ENCODE measurements at regions not wholly inside any gene's neighbourhood (a gene's known extent, or its start where the extent isn't known, plus 50 kb on each side); places are given as distances from the start of the nearest gene placed in this dataset.

DNA sequence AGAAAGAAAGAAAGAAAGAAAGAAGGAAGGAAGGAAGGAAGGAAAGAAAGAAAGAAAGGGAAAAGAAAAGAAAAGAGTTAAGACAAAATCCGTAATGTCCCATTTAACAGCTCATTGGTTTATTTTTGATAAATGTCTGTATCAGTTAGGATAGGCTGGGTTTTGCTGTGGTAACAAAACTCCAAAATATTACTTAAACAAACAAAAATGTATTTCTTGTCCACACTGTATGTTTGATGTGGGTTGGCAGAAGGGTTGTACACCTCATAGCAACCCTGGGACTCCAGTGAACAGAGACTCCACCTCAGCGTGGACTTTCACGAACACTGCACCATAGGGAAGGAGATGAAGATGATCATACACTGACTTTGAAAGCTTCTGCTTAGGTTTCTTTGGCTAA, 59.6 kb downstream of the PPP1R3C start:
- ChIA-PET CTCF (ENCODE audit: low intra/inter-chr PET ratio, low total read pairs) (no interaction called here), POLR2A (no interaction called here)
- H3K4me1 ChIP-seq (ENCODE audit: insufficient read depth, low read length): no peaks in the 10 kb centered on the region
- intact Hi-C loops (cut with micrococcal nuclease; ENCODE audit: unreplicated experiment): no loop called here
- no peaks in the 10 kb centered on the region for H3K36me3 ChIP-seq (replicated peaks in 1 of 2; ENCODE audit: control insufficient read depth in 1 of 2, insufficient read depth in 2 of 2, low read length in 2 of 2)
- H3K4me2 ChIP-seq (ENCODE audit: low read depth, low read length): no peak overlapping the region
- no peaks in the 10 kb centered on the region for H3K9me3 ChIP-seq (ENCODE audit: low read length)
- WGBS (ENCODE audit: low lambda C conversion rate): 86% methylated on average over 3 of the region's 3 CpGs
- no peaks in the 10 kb centered on the region for H4K20me1 ChIP-seq (ENCODE audit: insufficient read depth, low read length)
- no peak overlapping the region for H3K27ac ChIP-seq (ENCODE audit: extremely low read length, insufficient read depth, low read length)
- in situ Hi-C loops (cut with HindIII; ENCODE audit: extremely low pct_ligation_motif_present, low pct_unique_long_range_greater_than_20kb): no loop called here
- no peak overlapping the region for H3K9ac ChIP-seq (ENCODE audit: insufficient read depth, low read depth, low read length)
- TF ChIP-seq TBX3 (IDR thresholded peaks at IDR 0.05; ENCODE audit: borderline replicate concordance): no peak
- TF ChIP-seq, protein P1, sequence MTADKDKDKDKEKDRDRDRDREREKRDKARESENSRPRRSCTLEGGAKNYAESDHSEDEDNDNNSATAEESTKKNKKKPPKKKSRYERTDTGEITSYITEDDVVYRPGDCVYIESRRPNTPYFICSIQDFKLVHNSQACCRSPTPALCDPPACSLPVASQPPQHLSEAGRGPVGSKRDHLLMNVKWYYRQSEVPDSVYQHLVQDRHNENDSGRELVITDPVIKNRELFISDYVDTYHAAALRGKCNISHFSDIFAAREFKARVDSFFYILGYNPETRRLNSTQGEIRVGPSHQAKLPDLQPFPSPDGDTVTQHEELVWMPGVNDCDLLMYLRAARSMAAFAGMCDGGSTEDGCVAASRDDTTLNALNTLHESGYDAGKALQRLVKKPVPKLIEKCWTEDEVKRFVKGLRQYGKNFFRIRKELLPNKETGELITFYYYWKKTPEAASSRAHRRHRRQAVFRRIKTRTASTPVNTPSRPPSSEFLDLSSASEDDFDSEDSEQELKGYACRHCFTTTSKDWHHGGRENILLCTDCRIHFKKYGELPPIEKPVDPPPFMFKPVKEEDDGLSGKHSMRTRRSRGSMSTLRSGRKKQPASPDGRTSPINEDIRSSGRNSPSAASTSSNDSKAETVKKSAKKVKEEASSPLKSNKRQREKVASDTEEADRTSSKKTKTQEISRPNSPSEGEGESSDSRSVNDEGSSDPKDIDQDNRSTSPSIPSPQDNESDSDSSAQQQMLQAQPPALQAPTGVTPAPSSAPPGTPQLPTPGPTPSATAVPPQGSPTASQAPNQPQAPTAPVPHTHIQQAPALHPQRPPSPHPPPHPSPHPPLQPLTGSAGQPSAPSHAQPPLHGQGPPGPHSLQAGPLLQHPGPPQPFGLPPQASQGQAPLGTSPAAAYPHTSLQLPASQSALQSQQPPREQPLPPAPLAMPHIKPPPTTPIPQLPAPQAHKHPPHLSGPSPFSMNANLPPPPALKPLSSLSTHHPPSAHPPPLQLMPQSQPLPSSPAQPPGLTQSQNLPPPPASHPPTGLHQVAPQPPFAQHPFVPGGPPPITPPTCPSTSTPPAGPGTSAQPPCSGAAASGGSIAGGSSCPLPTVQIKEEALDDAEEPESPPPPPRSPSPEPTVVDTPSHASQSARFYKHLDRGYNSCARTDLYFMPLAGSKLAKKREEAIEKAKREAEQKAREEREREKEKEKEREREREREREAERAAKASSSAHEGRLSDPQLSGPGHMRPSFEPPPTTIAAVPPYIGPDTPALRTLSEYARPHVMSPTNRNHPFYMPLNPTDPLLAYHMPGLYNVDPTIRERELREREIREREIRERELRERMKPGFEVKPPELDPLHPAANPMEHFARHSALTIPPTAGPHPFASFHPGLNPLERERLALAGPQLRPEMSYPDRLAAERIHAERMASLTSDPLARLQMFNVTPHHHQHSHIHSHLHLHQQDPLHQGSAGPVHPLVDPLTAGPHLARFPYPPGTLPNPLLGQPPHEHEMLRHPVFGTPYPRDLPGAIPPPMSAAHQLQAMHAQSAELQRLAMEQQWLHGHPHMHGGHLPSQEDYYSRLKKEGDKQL (CRISPR knock-in tag; IDR thresholded peaks at IDR 0.05; ENCODE audit: low read depth): no peak
- TF ChIP-seq EHMT2 (IDR thresholded peaks at IDR 0.05; ENCODE audit: borderline replicate concordance, low read depth, low read length): no peak
- TF ChIP-seq ZNF530 (CRISPR knock-in tag; IDR thresholded peaks at IDR 0.05; ENCODE audit: low read depth): no peak
- peak; percentile 89 for TF ChIP-seq ZNF12 (CRISPR knock-in tag; IDR thresholded peaks at IDR 0.05)
- no peak for TF ChIP-seq CBX1 (IDR thresholded peaks at IDR 0.05; ENCODE audit: low read depth)
- FAIRE-seq (no peak), DNase-seq (ENCODE audit: low spot score) (no peak), ATAC-seq (no peak)
- no peaks in the 10 kb centered on the region for H3K79me2 ChIP-seq (ENCODE audit: insufficient read depth, low read length)
- H3K27me3 ChIP-seq (ENCODE audit: control insufficient read depth in 1 of 2, insufficient read depth in 2 of 2, low read length in 2 of 2): no peaks in the 10 kb centered on the region
- no peak overlapping the region for H3K4me3 ChIP-seq (replicated peaks in 1 of 3; ENCODE audit: insufficient read depth in 1 of 3, low read depth in 2 of 3, low read length in 3 of 3)
- no peak overlapping the region for H2AFZ ChIP-seq (ENCODE audit: low read length)
- BruUV-seq (replicated peaks): no TSS peak
